GM06990 (cell line): ENCODE measurements at regions not wholly inside any gene's neighbourhood (a gene's known extent, or its start where the extent isn't known, plus 50 kb on each side); places are given as distances from the start of the nearest gene placed in this dataset.

Experiments used
- DNase-seq: peaks from one replicate; pipeline ENCODE4 v3.0.0-alpha.2; 2011; ENCODE audit not compliant: insufficient read length; ENCODE audit errors: extremely low read depth
- H3K27me3 ChIP-seq: replicated peaks from 2 replicates; pipeline ENCODE4 v1.6.0; 2011; ENCODE audit warnings: low read length; ENCODE audit not compliant: control insufficient read depth, insufficient read depth
- H3K36me3 ChIP-seq: 2 replicates; pipeline ENCODE4 v1.5.1; 2011; ENCODE audit warnings: low read length; ENCODE audit not compliant: control insufficient read depth, insufficient read depth
- H3K4me3 ChIP-seq: replicated peaks from 2 replicates; pipeline ENCODE4 v1.5.1; 2011; ENCODE audit warnings: low read depth, mild to moderate bottlenecking, control low read depth, low read length
- TF ChIP-seq, protein P1 (sequence below): IDR thresholded peaks from 2 replicates; pipeline ENCODE4 v1.5.1; 2011; ENCODE audit warnings: low read length, control low read depth, mild to moderate bottlenecking, inconsistent platforms; ENCODE audit not compliant: insufficient read depth, poor library complexity, severe bottlenecking

DNA sequence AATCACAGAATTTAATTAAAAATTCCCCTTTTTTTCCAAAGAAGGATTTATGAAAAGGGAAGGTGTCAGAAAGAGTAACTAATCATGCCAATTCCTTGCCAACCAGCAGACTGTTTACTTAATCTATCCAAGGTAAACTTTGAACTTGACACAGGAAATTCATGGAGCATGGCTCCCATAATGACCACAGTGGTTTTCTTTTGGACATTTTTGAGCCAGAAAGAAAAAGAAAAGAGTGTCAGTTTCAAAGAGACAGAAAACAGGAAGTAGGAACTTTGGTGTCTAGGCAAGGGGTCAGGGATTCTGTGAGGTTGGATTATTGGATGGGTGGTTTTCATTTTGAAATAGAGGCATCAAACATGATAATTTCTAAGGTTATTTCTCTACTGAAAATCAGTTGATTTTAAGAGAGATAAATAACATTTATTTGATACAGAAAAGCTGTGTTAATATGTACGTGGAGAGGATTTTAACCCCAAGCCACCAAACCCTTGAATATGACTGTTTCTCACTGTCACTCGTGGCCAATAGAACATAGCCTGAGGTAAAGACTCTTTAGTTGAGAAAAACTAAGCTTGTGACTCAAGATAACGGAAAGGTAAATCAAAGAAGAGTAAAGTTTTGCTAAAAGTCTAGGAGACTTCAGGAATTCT, 196.1 kb downstream of the TTC6 start:
- Histone ChIP-seq H3K27me3 (no peaks in the 10 kb centered on the region), H3K36me3 (no peaks in the 10 kb centered on the region), H3K4me3 (no peak overlapping the region)
- TF ChIP-seq, protein P1, sequence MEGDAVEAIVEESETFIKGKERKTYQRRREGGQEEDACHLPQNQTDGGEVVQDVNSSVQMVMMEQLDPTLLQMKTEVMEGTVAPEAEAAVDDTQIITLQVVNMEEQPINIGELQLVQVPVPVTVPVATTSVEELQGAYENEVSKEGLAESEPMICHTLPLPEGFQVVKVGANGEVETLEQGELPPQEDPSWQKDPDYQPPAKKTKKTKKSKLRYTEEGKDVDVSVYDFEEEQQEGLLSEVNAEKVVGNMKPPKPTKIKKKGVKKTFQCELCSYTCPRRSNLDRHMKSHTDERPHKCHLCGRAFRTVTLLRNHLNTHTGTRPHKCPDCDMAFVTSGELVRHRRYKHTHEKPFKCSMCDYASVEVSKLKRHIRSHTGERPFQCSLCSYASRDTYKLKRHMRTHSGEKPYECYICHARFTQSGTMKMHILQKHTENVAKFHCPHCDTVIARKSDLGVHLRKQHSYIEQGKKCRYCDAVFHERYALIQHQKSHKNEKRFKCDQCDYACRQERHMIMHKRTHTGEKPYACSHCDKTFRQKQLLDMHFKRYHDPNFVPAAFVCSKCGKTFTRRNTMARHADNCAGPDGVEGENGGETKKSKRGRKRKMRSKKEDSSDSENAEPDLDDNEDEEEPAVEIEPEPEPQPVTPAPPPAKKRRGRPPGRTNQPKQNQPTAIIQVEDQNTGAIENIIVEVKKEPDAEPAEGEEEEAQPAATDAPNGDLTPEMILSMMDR, result no peak
- no peak for DNase-seq

DNA sequence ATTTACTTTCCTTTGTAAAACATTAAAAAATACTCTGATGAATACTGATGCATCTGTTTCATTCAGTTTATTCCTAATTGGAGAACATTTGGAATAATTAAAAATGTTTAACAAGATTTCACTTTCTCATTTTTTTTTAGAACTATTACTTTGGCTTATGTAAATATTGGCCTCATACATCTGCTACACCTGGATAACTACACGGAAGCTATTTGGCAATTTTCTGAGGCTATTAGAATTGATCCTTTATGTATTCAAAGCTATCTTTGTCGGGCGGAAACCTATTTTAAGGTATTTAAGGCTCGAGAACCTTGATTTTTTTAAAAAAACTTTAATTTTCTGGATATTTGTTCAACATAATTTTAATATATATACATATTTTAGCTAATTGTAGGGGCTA, 196.7 kb downstream of the TTC6 start:
- Histone ChIP-seq H3K4me3 (no peak overlapping the region), H3K27me3 (no peaks in the 10 kb centered on the region), H3K36me3 (no peaks in the 10 kb centered on the region)
- TF ChIP-seq, protein P1, result no peak
- no peak for DNase-seq

DNA sequence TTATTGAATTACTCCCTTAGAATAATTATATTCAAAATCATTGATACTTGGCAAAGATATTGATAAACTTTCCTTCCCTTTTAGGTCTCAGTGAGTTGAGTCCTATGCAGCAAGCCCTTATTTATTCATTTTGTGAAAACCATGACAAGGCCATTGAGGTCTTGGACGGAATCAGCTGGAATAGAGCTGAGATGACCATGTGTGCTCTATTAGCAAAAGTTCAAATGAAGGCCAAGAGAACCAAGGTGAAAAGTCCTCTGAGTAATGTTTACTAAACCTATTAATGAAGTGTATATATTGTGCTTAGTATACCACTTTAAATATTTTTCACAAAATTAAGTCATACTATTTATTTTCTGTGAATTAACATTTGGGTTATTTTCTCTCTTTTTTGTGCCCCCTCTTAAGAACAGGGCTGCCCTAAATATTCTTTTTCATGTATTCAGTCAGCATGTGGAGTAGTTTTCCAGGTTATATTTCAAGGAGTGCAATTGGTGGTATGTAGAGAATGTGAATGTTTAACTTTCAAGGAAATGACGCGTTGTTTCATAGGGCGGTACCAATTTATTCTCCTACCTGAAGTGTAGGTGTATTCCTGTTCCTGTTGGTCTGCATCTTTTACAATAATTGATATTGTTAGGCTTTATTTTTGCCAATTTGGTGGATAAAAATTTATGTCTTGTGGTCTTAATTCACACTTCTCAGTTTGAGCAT, 201.4 kb downstream of the TTC6 start:
- Histone ChIP-seq H3K27me3 (no peaks in the 10 kb centered on the region), H3K36me3 (no peaks in the 10 kb centered on the region), H3K4me3 (no peak overlapping the region)
- TF ChIP-seq, protein P1, result no peak
- no peak for DNase-seq

DNA sequence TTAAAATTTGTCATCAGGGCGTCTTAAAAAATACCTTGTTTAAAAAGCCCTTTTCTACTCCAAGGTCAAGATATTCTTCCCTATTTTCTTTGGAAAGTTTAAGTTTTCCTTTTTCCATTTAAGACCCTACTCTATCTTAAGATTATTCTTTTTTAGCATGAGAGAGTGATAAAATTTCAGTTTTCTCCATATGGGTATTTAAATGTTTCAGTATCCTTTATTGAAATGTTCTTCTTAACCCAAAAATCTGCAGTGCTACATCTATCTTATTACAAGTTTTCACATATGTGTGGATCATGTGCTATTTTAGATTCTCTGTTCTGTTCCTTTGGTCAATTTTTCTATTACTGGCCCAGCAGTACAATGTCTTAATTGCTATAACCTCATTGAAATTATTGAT, 202.2 kb downstream of the TTC6 start:
- H3K36me3 ChIP-seq, result no peaks in the 10 kb centered on the region
- H3K27me3 ChIP-seq, result no peaks in the 10 kb centered on the region
- DNase-seq, result no peak
- no peak overlapping the region for H3K4me3 ChIP-seq
- TF ChIP-seq, protein P1, result no peak

DNA sequence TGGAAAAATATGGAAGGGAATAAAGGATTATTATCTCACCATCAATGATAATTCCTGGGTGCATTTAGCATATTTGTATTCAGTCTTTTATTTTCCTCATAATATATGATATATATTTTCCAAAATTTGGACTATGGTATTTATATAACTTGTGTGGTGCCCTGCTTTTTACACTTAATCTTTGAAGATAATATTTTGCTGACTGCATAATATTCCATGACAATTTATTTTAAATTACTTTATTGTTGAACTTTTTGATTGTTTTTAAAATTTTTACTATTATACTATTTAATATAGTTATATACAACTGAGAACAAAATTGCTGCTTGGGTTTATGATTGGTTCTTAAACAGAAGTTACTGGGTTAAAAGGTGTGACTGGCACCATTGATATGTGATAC, 212.3 kb downstream of the TTC6 start:
- DNase-seq, result no peak
- no peak overlapping the region for H3K4me3 ChIP-seq
- no peaks in the 10 kb centered on the region for H3K27me3 ChIP-seq
- TF ChIP-seq, protein P1, result no peak
- H3K36me3 ChIP-seq, result no peaks in the 10 kb centered on the region
